Activated CD4-positive, alpha-beta T cell treated with anti-CD3 and anti-CD28 coated beads for 36 hours (primary cell): ENCODE measurements at regions not wholly inside any gene's neighbourhood (a gene's known extent, or its start where the extent isn't known, plus 50 kb on each side); places are given as distances from the start of the nearest gene placed in this dataset.

Source experiments
- ATAC-seq: fragments of 200-7000 bp; cut with Tn5 transposase; one replicate; pipeline ENCODE4 v1.10.0; 2021; ENCODE audit warnings: mild to moderate bottlenecking, moderate library complexity
- CTCF ChIA-PET: fragments of 350-600 bp; sonication (Branson Sonifier 250); formaldehyde crosslinking; loops from one replicate; lab custom pipeline; 2021; ENCODE audit warnings: antibody characterized with exemption; lab: Charles Lee
- POLR2A ChIA-PET: fragments of 350-600 bp; sonication (Branson Sonifier 250); formaldehyde crosslinking; loops from one replicate; lab custom pipeline; 2021; ENCODE audit warnings: antibody characterized with exemption, inconsistent platforms; lab: Charles Lee
- DNase-seq: peaks from one replicate; pipeline ENCODE4 v3.0.0-alpha.2; 2020
- H3K27ac Mint-ChIP-seq: one replicate; pipeline ENCODE4 v1.8.0; 2021; ENCODE audit warnings: mixed read lengths
- H3K27me3 Mint-ChIP-seq: one replicate; pipeline ENCODE4 v1.8.0; 2021; ENCODE audit warnings: mixed read lengths
- H3K36me3 Mint-ChIP-seq: one replicate; pipeline ENCODE4 v1.8.0; 2021; ENCODE audit warnings: low read depth, mixed read lengths
- H3K4me1 Mint-ChIP-seq: one replicate; pipeline ENCODE4 v1.8.0; 2021; ENCODE audit warnings: mixed read lengths
- H3K4me3 Mint-ChIP-seq: one replicate; pipeline ENCODE4 v1.8.0; 2021; ENCODE audit warnings: mild to moderate bottlenecking, moderate library complexity, mixed read lengths
- H3K9me3 Mint-ChIP-seq: one replicate; pipeline ENCODE4 v1.8.0; 2021; ENCODE audit warnings: low read depth, mixed read lengths
- intact Hi-C, 2 experiments: fragments of 100-400 bp; cut with DNase I in 1 of 2; cut with micrococcal nuclease in 1 of 2; formaldehyde crosslinking; loops; one replicate each; pipeline versions ENCODE4 v1.14.2 to v1.15.1; 2022 to 2024; cut with DNase I, micrococcal nuclease

GRCh38 chr9:21729648-21730047 lies 72.8 kb upstream of the MTAP start:
- no peaks in the 10 kb centered on the region for H3K4me1 Mint-ChIP-seq
- DNase-seq (no peak), ATAC-seq (no peak)
- ChIA-PET POLR2A (no interaction called here), CTCF (interaction anchor here (1.2 kb wide), 1 partner anchor 21 kb away, joined by 5 read pairs; no protein-coding TSS in a partner anchor)
- H3K27me3 Mint-ChIP-seq: peaks cover 9% of the 10 kb centered on the region
- H3K9me3 Mint-ChIP-seq: peaks cover 1% of the 10 kb centered on the region
- no peak overlapping the region for H3K4me3 Mint-ChIP-seq
- no peak overlapping the region for H3K27ac Mint-ChIP-seq
- intact Hi-C loops: no loop called here
- H3K36me3 Mint-ChIP-seq: no peaks in the 10 kb centered on the region

GRCh38 chr9:21730899-21731298 lies 71.5 kb upstream of the MTAP start:
- ATAC-seq: no peak
- no peaks in the 10 kb centered on the region for H3K36me3 Mint-ChIP-seq
- ChIA-PET CTCF (no interaction called here), POLR2A (no interaction called here)
- intact Hi-C loops: no loop called here
- H3K4me3 Mint-ChIP-seq: no peak overlapping the region
- no peak for DNase-seq
- H3K27ac Mint-ChIP-seq: no peak overlapping the region
- peaks cover 1% of the 10 kb centered on the region for H3K9me3 Mint-ChIP-seq
- H3K4me1 Mint-ChIP-seq: no peaks in the 10 kb centered on the region
- peaks cover 6% of the 10 kb centered on the region for H3K27me3 Mint-ChIP-seq

GRCh38 chr9:21741151-21741550 lies 61.3 kb upstream of the MTAP start:
- Mint-ChIP-seq H3K9me3 (no peaks in the 10 kb centered on the region), H3K4me3 (no peak overlapping the region), H3K36me3 (no peaks in the 10 kb centered on the region), H3K27me3 (peaks cover 11% of the 10 kb centered on the region), H3K4me1 (no peaks in the 10 kb centered on the region), H3K27ac (no peak overlapping the region)
- DNase-seq: no peak
- ChIA-PET POLR2A (no interaction called here), CTCF (no interaction called here)
- intact Hi-C loops: no loop called here
- no peak for ATAC-seq

GRCh38 chr9:21744320-21744719 lies 58.1 kb upstream of the MTAP start:
- H3K4me1 Mint-ChIP-seq: no peaks in the 10 kb centered on the region
- POLR2A ChIA-PET: no interaction called here
- no peak for DNase-seq
- no peak overlapping the region for H3K4me3 Mint-ChIP-seq
- no peak overlapping the region for H3K27ac Mint-ChIP-seq
- H3K36me3 Mint-ChIP-seq: no peaks in the 10 kb centered on the region
- CTCF ChIA-PET: interaction anchor here (1.1 to 1.9 kb wide), 2 partner anchors 32 to 38 kb away, joined by 4 to 7 read pairs; no protein-coding TSS in a partner anchor
- peaks cover 3% of the 10 kb centered on the region for H3K9me3 Mint-ChIP-seq
- ATAC-seq: no peak
- H3K27me3 Mint-ChIP-seq: peaks cover 14% of the 10 kb centered on the region
- intact Hi-C loops: no loop called here

GRCh38 chr9:21744841-21745240 lies 57.6 kb upstream of the MTAP start:
- Mint-ChIP-seq H3K4me3 (no peak overlapping the region), H3K27me3 (peaks cover 14% of the 10 kb centered on the region), H3K36me3 (no peaks in the 10 kb centered on the region), H3K9me3 (peaks cover 3% of the 10 kb centered on the region), H3K27ac (no peak overlapping the region), H3K4me1 (no peaks in the 10 kb centered on the region)
- ChIA-PET CTCF (interaction anchor here (1.1 to 1.9 kb wide), 2 partner anchors 32 to 39 kb away, joined by 4 to 7 read pairs; no protein-coding TSS in a partner anchor), POLR2A (no interaction called here)
- no peak for ATAC-seq
- intact Hi-C loops: no loop called here
- DNase-seq: no peak

GRCh38 chr9:21746550-21746949 lies 55.9 kb upstream of the MTAP start:
- H3K4me3 Mint-ChIP-seq: no peak overlapping the region
- CTCF ChIA-PET: no interaction called here

GRCh38 chr9:21747175-21747574 lies 55.3 kb upstream of the MTAP start:
- DNase-seq: no peak
- intact Hi-C loops: no loop called here
- H3K9me3 Mint-ChIP-seq: peaks cover 3% of the 10 kb centered on the region
- no peak for ATAC-seq
- H3K27me3 Mint-ChIP-seq: peaks cover 12% of the 10 kb centered on the region
- H3K27ac Mint-ChIP-seq: no peak overlapping the region
- no peaks in the 10 kb centered on the region for H3K4me1 Mint-ChIP-seq
- no peak overlapping the region for H3K4me3 Mint-ChIP-seq
- POLR2A ChIA-PET: no interaction called here
- CTCF ChIA-PET: no interaction called here
- H3K36me3 Mint-ChIP-seq: no peaks in the 10 kb centered on the region

More at GRCh38 chr9:21746550-21746949, 55.9 kb upstream of the MTAP start:
- intact Hi-C loops: no loop called here
- no peak overlapping the region for H3K27ac Mint-ChIP-seq
- H3K9me3 Mint-ChIP-seq: peaks cover 3% of the 10 kb centered on the region
- ATAC-seq (no peak), DNase-seq (no peak)
- POLR2A ChIA-PET: no interaction called here
- no peaks in the 10 kb centered on the region for H3K4me1 Mint-ChIP-seq
- H3K36me3 Mint-ChIP-seq: no peaks in the 10 kb centered on the region
- H3K27me3 Mint-ChIP-seq: peaks cover 10% of the 10 kb centered on the region

- ATAC-seq (no peak), DNase-seq (no peak)
- peaks cover 2% of the 10 kb centered on the region for H3K4me1 Mint-ChIP-seq
- H3K4me3 Mint-ChIP-seq: no peak overlapping the region
- intact Hi-C loops: no loop called here
- H3K27me3 Mint-ChIP-seq: peaks cover 13% of the 10 kb centered on the region
- CTCF ChIA-PET: interaction anchor here (0.6 to 1.5 kb wide), 4 partner anchors 38 to 311 kb away, joined by 3 to 4 read pairs (median 3); no protein-coding TSS in a partner anchor
- peaks cover 3% of the 10 kb centered on the region for H3K9me3 Mint-ChIP-seq
- H3K27ac Mint-ChIP-seq: no peak overlapping the region
- POLR2A ChIA-PET: interaction anchor here (0.7 kb wide), 1 partner anchor 352 kb away, joined by 3 read pairs; no protein-coding TSS in a partner anchor
- H3K36me3 Mint-ChIP-seq: no peaks in the 10 kb centered on the region
Measured at GRCh38 chr9:21750021-21750735, 52.3 kb upstream of the MTAP start.

GRCh38 chr9:21751998-21752397 lies 50.4 kb upstream of the MTAP start:
- intact Hi-C loops: no loop called here
- ATAC-seq: no peak
- Mint-ChIP-seq H3K4me1 (peaks cover 2% of the 10 kb centered on the region), H3K4me3 (no peak overlapping the region), H3K36me3 (no peaks in the 10 kb centered on the region), H3K27me3 (peaks cover 24% of the 10 kb centered on the region), H3K9me3 (peaks cover 3% of the 10 kb centered on the region), H3K27ac (no peak overlapping the region)
- DNase-seq: no peak
- ChIA-PET POLR2A (no interaction called here), CTCF (no interaction called here)
